Calu3 (cell line): ENCODE measurements at regions not wholly inside any gene's neighbourhood (a gene's known extent, or its start where the extent isn't known, plus 50 kb on each side); places are given as distances from the start of the nearest gene placed in this dataset.

Experiments used
- BruUV-seq: library from RNA; stranded (reverse); fragments of 400-500 nt; replicated peaks from 2 replicates; lab custom pipeline; 2021; lab: Mats Ljungman, UMichigan
- CTCF ChIA-PET: fragments of 300-600 bp; sonication (Branson Sonifier 250); formaldehyde crosslinking; loops from one replicate; lab custom pipeline; 2022; ENCODE audit warnings: antibody characterized with exemption; lab: Charles Lee
- DNase-seq: peaks from one replicate; pipeline ENCODE4 v3.0.0; 2022
- H3K27ac Mint-ChIP-seq: one replicate; pipeline ENCODE4 v1.8.0; 2022; ENCODE audit warnings: mixed read lengths; ENCODE audit not compliant: unreplicated experiment
- H3K27me3 Mint-ChIP-seq: one replicate; pipeline ENCODE4 v1.8.0; 2022; ENCODE audit warnings: mixed read lengths; ENCODE audit not compliant: unreplicated experiment
- H3K36me3 Mint-ChIP-seq: one replicate; pipeline ENCODE4 v1.8.0; 2022; ENCODE audit warnings: mild to moderate bottlenecking, moderate library complexity, mixed read lengths; ENCODE audit not compliant: insufficient read depth, unreplicated experiment
- H3K4me1 Mint-ChIP-seq: one replicate; pipeline ENCODE4 v1.8.0; 2022; ENCODE audit warnings: mild to moderate bottlenecking, low read depth, mixed read lengths; ENCODE audit not compliant: unreplicated experiment
- H3K4me3 Mint-ChIP-seq: one replicate; pipeline ENCODE4 v1.8.0; 2022; ENCODE audit warnings: mild to moderate bottlenecking, low read depth, moderate library complexity, mixed read lengths; ENCODE audit not compliant: unreplicated experiment
- H3K9me3 Mint-ChIP-seq: one replicate; pipeline ENCODE4 v1.8.0; 2022; ENCODE audit warnings: low read depth, mixed read lengths; ENCODE audit not compliant: unreplicated experiment
- intact Hi-C: fragments of 100-400 bp; cut with micrococcal nuclease; formaldehyde crosslinking; loops from one replicate; pipeline ENCODE4 v1.10.0; 2022; ENCODE audit not compliant: unreplicated experiment
- TF ChIP-seq, protein P1 (sequence below): fragments of 200-600 bp; IDR thresholded peaks from one replicate; pipeline ENCODE4 v1.8.0; 2022; ENCODE audit warnings: antibody characterized with exemption; ENCODE audit not compliant: unreplicated experiment

GRCh38 chr2:120854766-120855530 lies 119.3 kb downstream of the GLI2 start:
- H3K9me3 Mint-ChIP-seq: no peaks in the 10 kb centered on the region
- no peaks in the 10 kb centered on the region for H3K27me3 Mint-ChIP-seq
- intact Hi-C loops: no loop called here
- no peaks in the 10 kb centered on the region for H3K36me3 Mint-ChIP-seq
- no peak overlapping the region for H3K4me3 Mint-ChIP-seq
- H3K27ac Mint-ChIP-seq: no peak overlapping the region
- no peaks in the 10 kb centered on the region for H3K4me1 Mint-ChIP-seq
- no peak for DNase-seq
- TF ChIP-seq, protein P1, sequence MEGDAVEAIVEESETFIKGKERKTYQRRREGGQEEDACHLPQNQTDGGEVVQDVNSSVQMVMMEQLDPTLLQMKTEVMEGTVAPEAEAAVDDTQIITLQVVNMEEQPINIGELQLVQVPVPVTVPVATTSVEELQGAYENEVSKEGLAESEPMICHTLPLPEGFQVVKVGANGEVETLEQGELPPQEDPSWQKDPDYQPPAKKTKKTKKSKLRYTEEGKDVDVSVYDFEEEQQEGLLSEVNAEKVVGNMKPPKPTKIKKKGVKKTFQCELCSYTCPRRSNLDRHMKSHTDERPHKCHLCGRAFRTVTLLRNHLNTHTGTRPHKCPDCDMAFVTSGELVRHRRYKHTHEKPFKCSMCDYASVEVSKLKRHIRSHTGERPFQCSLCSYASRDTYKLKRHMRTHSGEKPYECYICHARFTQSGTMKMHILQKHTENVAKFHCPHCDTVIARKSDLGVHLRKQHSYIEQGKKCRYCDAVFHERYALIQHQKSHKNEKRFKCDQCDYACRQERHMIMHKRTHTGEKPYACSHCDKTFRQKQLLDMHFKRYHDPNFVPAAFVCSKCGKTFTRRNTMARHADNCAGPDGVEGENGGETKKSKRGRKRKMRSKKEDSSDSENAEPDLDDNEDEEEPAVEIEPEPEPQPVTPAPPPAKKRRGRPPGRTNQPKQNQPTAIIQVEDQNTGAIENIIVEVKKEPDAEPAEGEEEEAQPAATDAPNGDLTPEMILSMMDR: no peak
- BruUV-seq: no TSS peak
- CTCF ChIA-PET: no interaction called here

- no peak for DNase-seq
- Mint-ChIP-seq H3K4me3 (no peak overlapping the region), H3K27me3 (no peaks in the 10 kb centered on the region), H3K27ac (no peak overlapping the region), H3K36me3 (no peaks in the 10 kb centered on the region), H3K4me1 (no peaks in the 10 kb centered on the region), H3K9me3 (no peaks in the 10 kb centered on the region)
- BruUV-seq: no TSS peak
- intact Hi-C loops: no loop called here
- TF ChIP-seq, protein P1: no peak
- CTCF ChIA-PET: interaction anchor here (0.6 kb wide), 1 partner anchor 469 kb away, joined by 4 read pairs; no protein-coding TSS in a partner anchor
Measured at GRCh38 chr2:120855855-120856405, 120.3 kb downstream of the GLI2 start.

GRCh38 chr2:120856421-120856862 lies 120.8 kb downstream of the GLI2 start:
- no TSS peak for BruUV-seq
- H3K9me3 Mint-ChIP-seq: no peaks in the 10 kb centered on the region
- H3K27ac Mint-ChIP-seq: no peak overlapping the region
- H3K4me1 Mint-ChIP-seq: no peaks in the 10 kb centered on the region
- TF ChIP-seq, protein P1: no peak
- H3K4me3 Mint-ChIP-seq: no peak overlapping the region
- H3K27me3 Mint-ChIP-seq: no peaks in the 10 kb centered on the region
- intact Hi-C loops: no loop called here
- CTCF ChIA-PET: interaction anchor here (0.6 kb wide), 1 partner anchor 469 kb away, joined by 4 read pairs; no protein-coding TSS in a partner anchor
- no peaks in the 10 kb centered on the region for H3K36me3 Mint-ChIP-seq
- DNase-seq: no peak

- H3K9me3 Mint-ChIP-seq: no peaks in the 10 kb centered on the region
- no peaks in the 10 kb centered on the region for H3K27me3 Mint-ChIP-seq
- no peak overlapping the region for H3K4me3 Mint-ChIP-seq
- intact Hi-C loops: no loop called here
- CTCF ChIA-PET: interaction anchor here (0.6 to 0.7 kb wide), 3 partner anchors 164 to 656 kb away, joined by 3 to 9 read pairs (median 4); no protein-coding TSS in a partner anchor
- TF ChIP-seq, protein P1: no peak
- no peaks in the 10 kb centered on the region for H3K4me1 Mint-ChIP-seq
- H3K27ac Mint-ChIP-seq: no peak overlapping the region
- DNase-seq: no peak
- no TSS peak for BruUV-seq
- H3K36me3 Mint-ChIP-seq: no peaks in the 10 kb centered on the region
Measured at GRCh38 chr2:120857422-120857821, 121.8 kb downstream of the GLI2 start.
